GM12878 (cell line): ENCODE measurements at regions not wholly inside any gene's neighbourhood (a gene's known extent, or its start where the extent isn't known, plus 50 kb on each side); places are given as distances from the start of the nearest gene placed in this dataset.

Experiments
- NFYB ChIP-seq: IDR thresholded peaks from 2 replicates; pipeline ENCODE4 v1.6.1; 2011; ENCODE audit warnings: low read depth, mild to moderate bottlenecking, low read length, improper control_type of control experiment, moderate library complexity; ENCODE audit not compliant: insufficient read depth
- TAF1 ChIP-seq: IDR thresholded peaks from 2 replicates; pipeline ENCODE4 v1.6.1; 2011; ENCODE audit warnings: mild to moderate bottlenecking, low read depth, low read length, borderline replicate concordance
- ZNF384 ChIP-seq: IDR thresholded peaks from 2 replicates; pipeline ENCODE4 v1.6.1; 2012; ENCODE audit warnings: low read depth, mild to moderate bottlenecking, low read length, improper control_type of control experiment, borderline replicate concordance
- TF ChIP-seq, protein P1 (sequence below), 3 experiments: IDR thresholded peaks in 2 of 3; conservative IDR thresholded peaks in 1 of 3; 2 replicates each; pipeline ENCODE4 v1.5.1; 2011; ENCODE audit warnings: low read depth in 3 of 3, low read length in 3 of 3, mild to moderate bottlenecking in 3 of 3, control low read depth in 2 of 3, moderate library complexity in 2 of 3, inconsistent platforms in 1 of 3, mixed read lengths in 1 of 3; ENCODE audit not compliant: control insufficient read depth in 2 of 3, insufficient read depth in 1 of 3; ENCODE audit errors: extremely low read depth in 1 of 3

DNA sequence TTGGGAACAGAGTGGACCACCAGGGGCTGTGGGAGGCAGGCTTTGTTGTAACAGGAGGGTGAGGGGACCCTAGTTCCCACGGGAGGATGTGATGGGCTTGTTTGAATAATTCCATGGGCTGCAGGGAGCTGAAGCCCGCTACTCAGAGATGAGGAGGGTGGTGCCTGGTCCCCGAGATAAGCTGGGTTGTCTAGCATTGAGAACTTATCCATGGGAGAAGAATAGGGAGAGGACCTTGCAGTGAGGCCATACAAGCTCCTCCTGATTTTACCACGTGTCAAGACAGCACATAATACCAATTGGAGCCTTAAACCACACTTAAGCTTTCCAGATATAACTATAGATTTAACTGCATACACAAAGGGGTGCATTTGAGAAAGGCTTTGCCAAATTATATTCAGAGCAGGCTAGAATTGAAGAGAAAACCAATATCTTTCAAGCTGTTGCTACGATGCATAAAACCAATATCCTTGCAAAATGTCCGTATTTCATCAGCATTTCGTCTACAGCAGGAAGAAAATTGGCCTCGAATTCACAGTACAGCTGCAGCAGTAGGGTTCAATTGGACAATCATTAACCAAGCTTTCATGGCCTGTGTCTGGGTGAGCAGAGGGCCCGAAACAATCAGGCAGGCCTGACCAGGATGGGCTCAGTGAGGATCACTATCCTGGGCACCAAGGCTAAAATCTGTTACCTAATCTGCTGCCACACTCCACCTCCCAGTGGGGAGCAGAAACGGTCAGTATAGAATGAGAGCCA, 500.7 kb downstream of the OCA2 start:
- TF ChIP-seq, protein P1, sequence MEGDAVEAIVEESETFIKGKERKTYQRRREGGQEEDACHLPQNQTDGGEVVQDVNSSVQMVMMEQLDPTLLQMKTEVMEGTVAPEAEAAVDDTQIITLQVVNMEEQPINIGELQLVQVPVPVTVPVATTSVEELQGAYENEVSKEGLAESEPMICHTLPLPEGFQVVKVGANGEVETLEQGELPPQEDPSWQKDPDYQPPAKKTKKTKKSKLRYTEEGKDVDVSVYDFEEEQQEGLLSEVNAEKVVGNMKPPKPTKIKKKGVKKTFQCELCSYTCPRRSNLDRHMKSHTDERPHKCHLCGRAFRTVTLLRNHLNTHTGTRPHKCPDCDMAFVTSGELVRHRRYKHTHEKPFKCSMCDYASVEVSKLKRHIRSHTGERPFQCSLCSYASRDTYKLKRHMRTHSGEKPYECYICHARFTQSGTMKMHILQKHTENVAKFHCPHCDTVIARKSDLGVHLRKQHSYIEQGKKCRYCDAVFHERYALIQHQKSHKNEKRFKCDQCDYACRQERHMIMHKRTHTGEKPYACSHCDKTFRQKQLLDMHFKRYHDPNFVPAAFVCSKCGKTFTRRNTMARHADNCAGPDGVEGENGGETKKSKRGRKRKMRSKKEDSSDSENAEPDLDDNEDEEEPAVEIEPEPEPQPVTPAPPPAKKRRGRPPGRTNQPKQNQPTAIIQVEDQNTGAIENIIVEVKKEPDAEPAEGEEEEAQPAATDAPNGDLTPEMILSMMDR (IDR thresholded peaks at IDR 0.05 in 2 of 3, conservative IDR thresholded peaks at IDR 0.05 in 1 of 3; ENCODE audit: control insufficient read depth in 2 of 3, extremely low read depth in 1 of 3, insufficient read depth in 1 of 3, low read depth in 3 of 3, low read length in 3 of 3) = no peak
- TF ChIP-seq ZNF384 (no peak), TAF1 (no peak), NFYB (no peak)
